GM19372 (cell line): ENCODE measurements at regions not wholly inside any gene's neighbourhood (a gene's known extent, or its start where the extent isn't known, plus 50 kb on each side); places are given as distances from the start of the nearest gene placed in this dataset.

Source experiments
- ATAC-seq: cut with Tn5 transposase; IDR thresholded peaks from one replicate; pipeline ENCODE4 v1.9.1; 2021; ENCODE audit warnings: mild to moderate bottlenecking, low read depth, moderate library complexity; ENCODE audit not compliant: unreplicated experiment

DNA sequence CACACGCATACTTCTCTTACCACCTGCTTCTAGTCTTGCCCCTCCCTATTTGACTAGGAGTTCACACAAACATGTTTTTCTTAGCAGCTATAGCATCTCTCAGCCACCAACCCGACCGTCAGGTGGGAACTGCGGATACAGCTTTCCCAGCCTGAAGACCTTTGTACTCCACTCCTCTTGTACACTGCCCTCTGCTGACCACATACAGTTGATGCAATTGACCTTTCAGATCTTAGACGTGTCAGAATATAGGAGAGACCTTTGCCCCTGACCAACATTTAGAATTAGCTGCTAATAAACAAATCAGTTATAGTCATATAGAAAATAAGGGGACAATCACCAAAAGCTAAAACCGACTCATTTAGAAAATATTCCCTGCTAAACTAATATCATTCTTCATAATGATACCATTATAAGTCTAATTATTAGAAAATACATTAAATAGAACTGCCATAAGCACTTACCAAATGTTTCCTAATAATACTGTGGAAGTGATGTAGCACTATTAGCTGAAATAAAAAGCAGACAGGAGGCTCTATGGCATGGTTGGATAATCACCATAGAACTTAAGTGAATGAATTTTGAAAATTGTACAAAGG lies 208.4 kb downstream of the RAD51AP2 start:
- peak; percentile 89 for ATAC-seq

DNA sequence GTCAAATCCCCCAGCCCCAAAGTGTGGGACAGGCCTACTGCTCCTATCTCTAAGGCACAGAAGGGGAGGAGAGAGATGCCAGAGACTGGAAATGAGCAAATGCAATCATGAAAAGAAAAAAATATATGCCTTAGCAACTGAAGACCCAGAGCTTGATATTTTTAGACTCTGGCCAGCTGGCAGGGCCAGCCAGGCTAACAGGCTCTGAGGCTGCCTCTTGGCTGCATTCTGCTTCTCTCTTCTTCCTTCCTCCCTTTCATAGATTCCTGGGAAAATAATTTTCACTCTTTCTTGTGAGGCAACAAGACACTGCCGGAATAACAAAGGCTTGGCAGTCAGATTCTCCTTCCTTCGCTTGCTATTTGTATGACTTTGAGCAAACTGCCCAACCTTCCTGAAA lies 209.1 kb downstream of the RAD51AP2 start:
- ATAC-seq, result no peak

DNA sequence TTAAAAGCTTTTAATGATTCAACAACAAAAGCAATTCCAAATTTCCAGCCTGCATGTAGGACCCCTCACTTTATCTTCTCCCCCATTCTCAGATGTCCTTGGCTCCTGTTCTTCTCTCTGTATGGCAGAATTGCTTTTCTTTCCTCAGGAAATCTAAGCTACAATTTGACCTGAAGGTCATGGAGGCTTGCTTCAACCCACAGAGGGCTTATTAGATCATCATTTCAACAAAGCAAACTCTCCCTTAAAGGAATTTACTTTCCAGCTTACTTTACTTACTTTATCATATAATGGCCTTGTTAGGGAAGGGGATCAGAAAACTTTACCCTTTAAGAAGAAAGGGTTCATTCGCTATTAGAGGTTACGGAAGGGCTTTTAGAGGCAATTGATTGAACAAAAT lies 211.5 kb downstream of the RAD51AP2 start:
- ATAC-seq, result no peak

DNA sequence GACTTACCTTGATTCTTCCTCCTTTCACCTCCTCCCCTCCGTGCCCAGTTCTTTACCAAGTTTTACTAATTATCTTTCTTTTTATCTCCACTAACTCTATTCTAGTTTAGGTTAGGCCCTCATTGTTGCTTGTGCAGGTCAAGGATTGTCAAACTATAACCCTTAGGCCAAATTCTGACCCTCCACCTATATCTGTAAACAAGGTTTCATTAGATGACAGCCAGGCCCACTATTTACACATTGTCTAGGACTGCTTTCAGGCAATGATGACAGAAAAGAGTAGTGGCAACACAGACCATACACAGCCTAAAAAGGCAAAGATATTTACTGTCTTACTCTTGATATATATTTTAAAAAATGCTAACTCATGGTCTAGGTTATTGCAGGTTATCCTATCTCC lies 212.0 kb downstream of the RAD51AP2 start:
- no peak for ATAC-seq

DNA sequence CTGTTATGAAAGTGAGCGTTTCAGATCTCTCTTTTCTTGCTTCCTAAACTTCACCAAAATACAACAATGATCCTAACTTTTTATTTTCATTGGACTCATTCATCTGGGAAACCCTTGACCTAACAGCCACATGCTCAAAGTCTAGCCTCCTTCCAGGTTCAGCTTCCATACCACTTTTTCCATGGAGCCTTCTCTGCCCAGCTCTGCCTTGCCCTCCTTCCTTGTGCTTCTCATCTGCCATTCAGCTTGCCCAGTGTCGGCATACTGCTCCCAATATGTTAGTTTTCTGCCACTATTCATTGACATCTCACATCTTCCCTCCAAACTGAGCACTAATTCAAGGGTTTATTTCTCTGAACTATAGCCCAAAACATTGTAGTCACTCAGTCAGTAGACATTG lies 214.7 kb downstream of the RAD51AP2 start:
- no peak for ATAC-seq

DNA sequence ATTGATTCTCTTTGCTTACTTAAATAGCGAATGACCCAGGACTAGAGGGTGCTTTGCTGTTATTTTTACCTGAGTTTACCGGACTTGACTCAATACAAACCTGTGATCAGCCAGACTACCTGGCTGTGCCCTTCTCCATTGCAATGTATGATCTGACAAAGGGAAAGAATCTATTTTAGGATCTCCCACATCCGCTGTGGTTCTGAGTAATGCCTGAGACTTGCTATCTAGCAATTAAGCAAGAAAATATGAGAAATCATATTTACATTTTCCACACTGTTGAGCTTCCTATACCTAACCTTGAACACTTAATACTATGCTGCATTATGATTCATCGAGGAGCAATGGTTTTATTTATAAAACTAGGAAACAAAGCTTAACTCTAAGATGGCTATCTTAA lies 215.2 kb downstream of the RAD51AP2 start:
- no peak for ATAC-seq

DNA sequence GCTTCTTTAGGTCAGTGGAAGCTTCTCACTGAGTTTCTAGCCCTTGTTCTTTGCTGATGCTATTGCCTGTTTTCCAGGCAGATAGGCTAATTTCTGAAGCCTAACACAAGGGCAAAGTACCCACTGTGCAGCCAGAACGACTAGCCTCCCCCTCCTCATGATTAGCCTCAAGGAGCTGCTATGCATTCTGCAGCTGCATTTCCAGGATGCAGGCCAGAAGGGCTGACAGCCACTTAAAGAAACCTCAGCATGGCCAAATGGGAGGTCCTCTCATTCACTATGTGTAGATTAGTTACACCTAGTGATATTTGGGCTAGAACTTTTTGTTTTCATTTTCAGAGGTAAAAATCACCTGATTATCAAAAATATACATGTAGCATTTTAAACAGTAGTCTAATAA lies 216.0 kb downstream of the RAD51AP2 start:
- ATAC-seq, result no peak

DNA sequence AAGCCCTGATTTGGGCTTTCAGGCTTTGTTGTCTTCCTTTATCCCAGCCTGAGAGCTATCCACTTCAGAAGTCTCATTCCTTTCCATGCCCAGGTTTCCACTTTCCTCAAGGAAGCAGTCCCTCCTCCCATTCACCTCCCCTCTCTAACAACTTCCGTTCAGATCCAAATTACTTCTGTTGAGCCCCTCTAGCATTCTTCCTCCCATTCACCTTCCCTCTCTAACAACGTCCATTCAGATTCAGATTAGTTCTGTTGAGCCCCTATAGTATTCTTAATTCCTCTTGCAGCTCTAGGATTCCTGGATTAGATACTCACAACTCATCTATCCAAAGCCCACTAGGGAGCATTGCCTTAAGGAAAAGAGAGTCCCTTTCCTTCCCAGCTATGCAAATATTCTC lies 216.8 kb downstream of the RAD51AP2 start:
- ATAC-seq, result no peak

DNA sequence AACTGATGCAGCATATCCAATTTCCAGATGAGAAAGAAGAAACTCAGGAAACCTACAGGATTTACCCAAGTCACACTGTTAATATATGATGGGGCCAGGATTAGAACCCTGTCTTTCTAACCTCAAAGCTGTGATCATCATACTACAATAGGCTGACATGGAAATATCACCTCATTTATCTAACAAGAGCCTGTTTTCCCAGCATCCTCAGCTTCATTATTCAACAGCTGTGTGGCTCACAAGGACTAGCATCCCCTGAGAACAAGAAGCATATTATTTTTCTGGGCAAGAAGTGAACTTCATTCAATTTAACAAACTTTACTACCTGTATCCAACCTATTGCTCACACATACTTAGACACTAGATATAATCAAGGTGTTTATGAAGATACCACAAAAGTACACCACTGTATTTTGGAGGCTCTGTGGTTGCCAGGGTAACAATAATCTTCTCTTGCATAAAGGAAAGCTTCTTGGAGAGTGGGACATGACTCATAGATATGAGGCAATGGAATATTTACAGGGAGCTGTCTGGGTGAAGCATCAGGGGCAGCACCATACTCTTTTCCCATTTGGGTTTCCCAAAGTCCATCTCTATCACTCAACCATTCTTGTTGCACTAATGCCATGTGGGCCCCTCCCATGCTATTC lies 218.2 kb downstream of the RAD51AP2 start:
- ATAC-seq, result no peak

DNA sequence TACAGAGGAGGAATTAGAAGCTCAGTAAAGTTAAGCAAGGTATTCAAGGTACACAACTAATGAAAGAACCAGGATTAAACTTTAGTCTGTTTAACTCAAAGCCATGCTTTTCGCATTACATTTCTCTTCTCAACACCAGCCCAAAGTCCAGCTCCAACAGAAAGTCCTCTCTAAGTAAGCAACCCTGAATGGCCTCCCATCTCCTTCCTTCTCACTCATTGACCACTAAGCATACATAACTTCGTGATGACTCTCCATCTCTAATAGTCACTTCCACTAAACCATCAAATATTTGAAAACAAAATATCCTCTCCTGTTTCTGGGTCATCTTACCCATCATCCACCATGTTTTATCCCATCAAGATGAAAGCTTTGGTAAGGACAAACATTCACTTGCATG lies 219.8 kb downstream of the RAD51AP2 start:
- ATAC-seq, result no peak

DNA sequence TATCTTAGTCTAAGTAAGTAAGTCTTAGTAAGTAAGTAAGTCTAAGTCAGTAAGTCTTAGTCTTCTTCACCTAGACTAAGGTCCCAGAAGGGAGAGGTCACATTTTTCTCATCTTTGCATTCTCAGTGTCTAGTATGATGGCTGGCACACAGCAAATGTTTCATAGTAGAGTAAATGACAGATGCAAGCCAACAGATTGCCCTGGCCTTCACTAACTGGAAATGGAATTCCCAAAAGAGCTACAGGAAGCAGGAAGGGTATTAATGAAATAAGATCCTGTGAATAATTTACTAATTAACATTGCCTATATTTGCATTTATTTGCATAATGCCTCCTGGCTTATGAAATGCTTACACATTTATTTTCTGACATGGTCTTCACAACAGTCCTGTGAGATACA lies 221.6 kb downstream of the RAD51AP2 start:
- ATAC-seq, result no peak

DNA sequence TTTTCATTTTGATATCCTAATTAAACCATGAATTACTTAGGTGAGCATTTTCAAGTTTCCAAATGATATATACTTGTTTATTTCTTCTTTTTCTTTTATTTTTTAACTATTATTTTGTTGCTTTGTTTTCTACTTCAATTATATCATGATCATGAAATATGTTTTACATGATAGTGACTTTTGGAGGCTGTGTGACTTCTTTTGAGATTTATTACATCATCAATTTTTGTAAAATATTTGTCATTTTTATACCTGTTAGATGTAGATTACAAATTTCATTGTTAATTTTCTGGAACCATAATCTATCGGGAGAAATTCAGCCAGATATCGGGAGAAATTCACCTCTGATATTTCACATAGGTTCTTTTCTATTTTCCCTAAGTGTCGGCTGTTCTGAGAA lies 228.6 kb downstream of the RAD51AP2 start:
- ATAC-seq, result no peak

DNA sequence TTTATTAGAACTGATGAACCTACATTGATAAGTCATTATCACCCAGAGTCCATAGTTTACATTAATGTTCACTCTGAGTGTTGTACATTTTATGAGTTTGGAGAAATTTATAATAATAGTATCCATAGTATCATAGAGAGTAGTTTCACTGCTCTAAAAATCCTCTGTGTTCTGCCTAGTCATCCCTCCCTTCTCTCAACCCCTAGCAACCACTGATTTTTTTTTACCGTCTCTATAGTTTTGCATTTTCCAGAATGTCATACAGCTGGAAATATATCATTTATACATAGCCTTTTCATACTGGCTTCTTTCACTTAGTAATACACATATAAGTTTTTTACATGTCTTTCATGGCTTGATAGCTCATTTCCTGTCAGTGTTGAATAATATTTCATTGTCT lies 231.1 kb downstream of the RAD51AP2 start:
- no peak for ATAC-seq

DNA sequence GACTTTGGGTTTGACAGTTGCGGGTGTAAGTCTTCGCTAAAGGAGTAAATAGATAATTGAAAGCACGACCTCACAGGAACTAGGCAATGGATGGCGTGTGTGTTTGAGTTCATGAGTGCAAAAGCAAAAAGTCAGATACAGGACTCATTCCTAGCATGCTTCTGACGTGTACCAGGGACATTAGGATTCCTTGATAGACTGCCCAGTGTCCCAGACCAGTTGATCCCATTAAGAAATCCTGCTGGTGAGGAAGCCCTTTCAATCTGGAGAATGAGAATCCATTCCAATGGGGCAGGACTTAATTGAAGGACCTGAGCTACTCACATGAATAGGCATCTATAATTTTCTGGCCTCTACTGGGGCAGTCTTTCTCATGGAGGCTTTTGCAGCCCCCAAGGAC lies 235.4 kb downstream of the RAD51AP2 start:
- no peak for ATAC-seq

DNA sequence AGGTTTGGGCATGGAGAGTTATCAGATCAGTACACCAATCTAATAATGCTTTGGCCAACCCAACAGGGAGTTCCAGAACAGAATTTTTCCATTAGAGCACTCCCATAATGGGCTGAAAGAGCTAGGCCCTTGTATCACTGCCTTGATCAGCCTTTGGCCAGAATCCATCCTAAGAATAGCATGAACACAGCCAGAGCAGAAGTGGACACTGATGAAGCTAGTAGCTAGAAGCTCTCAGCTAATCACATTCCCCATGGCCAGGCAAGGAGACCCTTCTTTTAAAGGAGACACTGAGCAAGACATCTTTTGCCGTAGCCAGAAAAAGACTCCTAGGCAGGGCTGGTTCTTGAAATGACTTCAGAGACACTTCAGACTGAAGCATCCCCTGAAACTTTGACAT lies 236.0 kb downstream of the RAD51AP2 start:
- no peak for ATAC-seq

DNA sequence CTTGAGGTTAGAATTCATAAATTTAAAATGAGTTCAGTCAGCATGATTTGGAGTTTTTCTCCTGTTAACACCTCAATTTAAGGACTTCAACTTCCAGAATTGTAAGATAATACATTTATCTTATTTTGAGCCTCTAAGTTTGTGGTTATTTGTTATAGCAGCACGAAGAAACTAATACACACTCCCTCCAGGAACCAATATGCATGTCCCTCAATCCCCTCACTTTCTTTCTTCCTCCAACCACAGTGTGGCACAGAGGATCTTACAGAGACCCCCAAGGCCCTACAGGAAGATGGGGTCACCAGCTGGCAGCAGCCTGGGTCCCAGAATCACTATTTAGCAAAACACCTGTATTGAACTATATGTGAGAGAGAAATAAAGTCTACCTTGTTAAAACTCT lies 242.0 kb downstream of the RAD51AP2 start:
- ATAC-seq, result no peak

DNA sequence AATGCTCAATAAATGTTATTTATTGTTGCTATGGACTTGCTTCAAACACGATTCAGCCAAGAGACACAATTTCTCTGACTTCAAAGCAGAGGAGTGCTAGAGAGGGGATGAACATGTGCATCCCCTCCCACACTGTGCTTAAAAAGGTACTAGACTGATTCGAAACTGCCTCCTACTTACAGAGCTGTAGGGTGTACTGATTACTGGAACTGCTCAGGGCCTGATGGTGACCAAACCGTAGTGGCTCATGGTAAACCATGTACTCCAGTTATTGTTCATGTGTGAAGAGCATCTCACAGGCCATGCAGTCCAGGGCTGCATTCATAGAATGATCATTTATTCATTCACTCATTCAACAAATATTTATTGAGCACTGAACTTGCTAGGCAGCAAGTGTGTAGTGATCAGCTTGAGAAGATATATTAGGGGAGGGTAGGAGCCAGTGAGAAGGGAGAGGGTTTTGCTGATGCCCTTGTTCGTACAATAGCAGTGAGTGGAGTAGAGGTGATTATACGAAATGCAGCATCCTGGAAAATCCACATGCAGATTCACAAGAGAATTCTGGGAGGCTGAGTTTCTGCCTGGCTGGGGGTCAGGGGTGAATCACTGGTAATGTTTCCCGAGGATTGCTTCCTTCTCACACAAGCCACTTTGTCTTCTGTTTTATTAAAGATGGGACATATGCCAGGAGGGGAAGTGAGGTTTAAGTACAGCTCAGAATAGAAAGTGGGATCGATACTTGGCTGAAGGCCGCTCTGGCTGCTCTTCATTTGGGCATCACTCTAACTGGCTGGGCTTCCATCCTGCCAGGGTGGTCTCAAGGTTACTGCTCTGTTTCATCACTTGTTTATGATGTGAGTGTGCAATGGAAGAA lies 245.4 kb downstream of the RAD51AP2 start:
- ATAC-seq, result peak; percentile 49

DNA sequence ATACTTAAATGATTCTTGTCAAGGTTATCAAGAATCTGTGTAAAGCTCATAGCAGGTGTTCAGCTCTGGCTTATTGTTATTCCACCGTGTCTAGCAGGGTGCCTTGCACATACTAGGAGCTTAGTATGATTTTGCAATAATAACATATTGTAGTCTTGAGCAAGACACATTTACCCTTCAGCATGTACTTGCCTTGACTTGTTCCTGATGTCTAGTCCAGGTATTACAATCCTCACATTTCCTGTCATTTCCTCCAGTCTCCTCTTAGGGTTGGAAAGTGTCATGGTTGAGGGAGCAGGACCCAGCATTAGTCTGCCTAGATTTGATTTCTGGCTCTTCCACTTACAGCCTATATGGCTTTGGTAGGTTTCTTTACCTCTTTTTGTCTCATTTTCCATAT lies 246.1 kb downstream of the RAD51AP2 start:
- ATAC-seq, result no peak

DNA sequence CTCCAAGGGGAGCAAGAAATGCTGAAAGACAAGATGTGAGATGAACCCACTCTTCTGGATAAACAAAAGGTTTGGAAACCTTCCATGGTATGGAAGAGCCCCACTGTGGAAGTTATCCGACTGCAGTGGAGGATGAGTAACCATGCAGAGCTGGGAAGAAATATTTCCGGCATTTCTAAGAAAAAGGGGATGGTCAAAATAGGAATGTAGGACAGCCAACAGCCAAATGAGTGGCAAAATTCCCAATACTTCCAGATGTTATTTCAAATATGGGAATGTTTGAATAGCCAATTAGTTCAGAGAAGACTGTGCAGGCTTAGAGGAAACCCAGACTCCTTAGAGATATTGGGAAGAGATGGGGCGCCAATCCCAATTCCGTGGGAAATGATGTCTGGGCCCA lies 246.8 kb downstream of the RAD51AP2 start:
- no peak for ATAC-seq

DNA sequence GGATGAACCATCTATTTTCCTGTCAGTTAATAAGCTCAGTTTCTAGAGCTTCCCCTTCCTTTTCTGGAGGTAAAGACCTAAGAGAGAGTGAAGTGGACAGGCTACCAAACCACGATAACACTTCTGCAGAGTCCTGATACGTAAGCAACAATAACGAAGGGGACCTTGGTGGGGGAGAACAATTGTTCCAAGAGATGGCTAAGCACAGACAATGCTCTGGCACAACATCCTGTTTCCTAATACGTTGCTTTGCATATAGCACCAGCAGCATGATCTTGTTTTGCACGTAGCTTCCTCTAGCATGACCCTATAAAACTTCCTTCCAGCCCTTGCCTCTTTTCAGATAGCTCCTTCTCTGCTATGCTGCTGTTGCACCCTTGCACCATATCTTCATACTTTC lies 247.3 kb downstream of the RAD51AP2 start:
- ATAC-seq, result no peak

DNA sequence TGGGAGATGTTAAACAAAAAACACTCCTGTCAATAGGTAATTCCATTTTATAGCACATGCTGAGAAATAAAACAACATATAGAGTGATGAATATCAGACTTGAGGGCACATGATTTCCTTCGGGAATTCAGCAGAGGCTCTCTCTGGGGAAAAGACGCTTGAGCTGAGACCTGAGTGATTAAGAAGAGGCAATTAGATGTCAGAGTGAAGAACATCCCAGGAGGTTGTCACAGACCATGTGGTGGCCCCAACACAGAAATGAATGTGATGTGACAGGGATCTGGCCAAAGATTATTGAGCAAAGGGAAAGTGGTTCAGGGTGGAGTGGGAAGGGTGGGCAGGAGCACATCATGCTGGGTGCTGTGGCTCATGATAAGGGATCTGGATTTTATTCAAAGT lies 254.7 kb downstream of the RAD51AP2 start:
- no peak for ATAC-seq
